BE2C (cell line): ENCODE measurements at regions not wholly inside any gene's neighbourhood (a gene's known extent, or its start where the extent isn't known, plus 50 kb on each side); places are given as distances from the start of the nearest gene placed in this dataset.

ENCODE experiments used
- DNase-seq: peaks from one replicate; pipeline ENCODE4 v3.0.0-alpha.2; 2020
- H3K27me3 ChIP-seq: fragments of 250-450 bp; sonication (Bioruptor Pico); 2 replicates; pipeline ENCODE4 v1.5.1; 2020; ENCODE audit warnings: mild to moderate bottlenecking
- H3K36me3 ChIP-seq: fragments of 250-450 bp; sonication (Bioruptor Pico); 2 replicates; pipeline ENCODE4 v1.5.1; 2020; ENCODE audit warnings: mild to moderate bottlenecking
- H3K4me1 ChIP-seq: fragments of 250-450 bp; sonication (Bioruptor Pico); 2 replicates; pipeline ENCODE4 v1.5.1; 2020
- H3K4me3 ChIP-seq: 2 replicates; pipeline ENCODE4 v1.5.1; 2011; ENCODE audit warnings: low read depth, low read length
- H3K9me3 ChIP-seq: fragments of 250-450 bp; sonication (Bioruptor Pico); 2 replicates; pipeline ENCODE4 v1.5.1; 2020
- CTCF ChIP-seq: IDR thresholded peaks from 2 replicates; pipeline ENCODE4 v1.5.1; 2012; ENCODE audit warnings: mild to moderate bottlenecking, low read depth, low read length

GRCh38 chr6:78580923-78581322 is 286.4 kb upstream of the IRAK1BP1 start:
- Histone ChIP-seq H3K4me3 (no peak overlapping the region), H3K27me3 (no peaks in the 10 kb centered on the region), H3K9me3 (no peaks in the 10 kb centered on the region), H3K4me1 (no peaks in the 10 kb centered on the region), H3K36me3 (no peaks in the 10 kb centered on the region)
- no peak for DNase-seq
- TF ChIP-seq CTCF = no peak

GRCh38 chr6:78583079-78583478 is 284.3 kb upstream of the IRAK1BP1 start:
- no peak for TF ChIP-seq CTCF
- H3K9me3 ChIP-seq = no peaks in the 10 kb centered on the region

DNA sequence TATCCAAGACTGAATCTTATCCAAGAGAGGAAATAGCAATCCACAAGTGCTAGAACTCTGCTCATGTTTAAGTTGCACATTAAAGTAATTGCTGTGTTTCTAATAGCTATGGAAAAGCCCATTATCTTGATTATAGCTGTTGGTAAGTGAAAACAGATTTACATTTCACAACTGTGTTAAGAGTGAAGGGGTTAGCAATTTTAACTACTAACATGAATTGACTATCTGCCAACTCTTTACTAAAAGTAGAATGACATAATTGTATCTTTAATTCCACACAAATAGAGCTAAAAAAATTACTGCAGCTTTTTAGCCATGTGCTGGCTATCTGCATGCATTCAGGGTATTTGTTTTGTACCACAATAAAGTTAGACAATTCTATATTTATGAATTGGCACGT is 277.9 kb upstream of the IRAK1BP1 start:
- no peak for DNase-seq
- Histone ChIP-seq H3K9me3 (no peaks in the 10 kb centered on the region), H3K27me3 (no peaks in the 10 kb centered on the region), H3K4me3 (no peak overlapping the region), H3K36me3 (no peaks in the 10 kb centered on the region), H3K4me1 (no peaks in the 10 kb centered on the region)
- no peak for TF ChIP-seq CTCF

More at GRCh38 chr6:78583079-78583478, 284.3 kb upstream of the IRAK1BP1 start:
- H3K4me3 ChIP-seq = no peak overlapping the region
- no peaks in the 10 kb centered on the region for H3K27me3 ChIP-seq
- H3K36me3 ChIP-seq = no peaks in the 10 kb centered on the region
- H3K4me1 ChIP-seq = no peaks in the 10 kb centered on the region
- no peak for DNase-seq

DNA sequence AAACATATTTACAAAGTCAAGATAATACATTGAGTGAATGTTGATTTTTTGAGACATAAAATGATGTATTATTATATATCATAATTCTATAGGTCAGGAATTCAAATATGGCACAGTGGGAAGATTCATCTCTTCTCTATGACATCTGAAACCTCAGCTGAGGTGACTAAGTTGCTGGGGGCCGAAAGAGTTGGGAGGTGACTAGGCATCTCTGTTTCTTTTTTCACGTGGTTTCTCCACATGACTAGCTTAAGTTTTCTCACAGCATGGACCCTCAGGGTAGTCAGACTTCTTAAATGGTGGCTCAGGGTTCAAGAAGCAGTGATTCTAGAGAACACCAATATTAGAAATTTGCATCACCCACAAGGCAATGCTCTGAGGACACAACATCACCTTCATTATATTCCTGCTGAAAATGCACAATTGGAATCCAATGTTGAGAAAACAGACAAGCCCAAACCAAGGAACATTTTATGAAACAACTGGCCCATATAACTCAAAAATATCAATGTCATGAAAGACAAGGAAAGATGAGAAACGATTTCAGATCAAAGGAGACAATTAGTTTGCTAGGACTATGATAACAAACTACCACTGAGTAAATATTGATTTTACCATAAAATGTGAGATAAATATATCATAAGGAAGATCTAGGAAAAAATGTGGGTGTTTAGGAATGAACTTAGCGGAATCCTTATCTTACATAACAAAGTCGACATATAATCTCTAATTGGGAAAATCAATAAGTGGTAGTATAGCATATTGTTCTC is 273.3 kb upstream of the IRAK1BP1 start:
- Histone ChIP-seq H3K4me3 (no peak overlapping the region), H3K4me1 (no peaks in the 10 kb centered on the region), H3K27me3 (no peaks in the 10 kb centered on the region), H3K36me3 (no peaks in the 10 kb centered on the region), H3K9me3 (no peaks in the 10 kb centered on the region)
- DNase-seq = no peak
- TF ChIP-seq CTCF = no peak

DNA sequence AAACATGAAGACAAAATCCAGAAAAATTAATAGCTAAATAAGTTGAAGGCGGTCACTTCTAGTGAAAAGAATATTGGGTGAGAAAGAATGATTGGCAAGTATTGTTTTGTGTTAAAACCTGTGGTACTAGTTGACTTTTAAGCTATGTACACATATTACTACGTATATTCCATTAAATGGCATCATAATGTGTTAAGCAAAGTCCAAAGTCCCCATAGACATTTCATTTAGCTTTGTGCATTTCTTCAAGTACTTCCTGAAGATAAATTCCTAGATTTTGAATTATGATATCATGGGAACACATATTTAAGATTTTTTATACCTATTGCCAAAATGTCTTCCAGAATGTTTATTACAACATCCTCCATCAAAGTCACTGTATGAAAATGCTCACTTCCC is 272.7 kb upstream of the IRAK1BP1 start:
- H3K4me3 ChIP-seq = no peak overlapping the region
- no peak for TF ChIP-seq CTCF
- H3K27me3 ChIP-seq = no peaks in the 10 kb centered on the region
- no peaks in the 10 kb centered on the region for H3K9me3 ChIP-seq
- DNase-seq = no peak
- H3K36me3 ChIP-seq = no peaks in the 10 kb centered on the region
- H3K4me1 ChIP-seq = no peaks in the 10 kb centered on the region

GRCh38 chr6:78597966-78598365 is 269.4 kb upstream of the IRAK1BP1 start:
- H3K36me3 ChIP-seq = no peaks in the 10 kb centered on the region
- H3K27me3 ChIP-seq = no peaks in the 10 kb centered on the region
- DNase-seq = no peak
- no peaks in the 10 kb centered on the region for H3K9me3 ChIP-seq
- no peaks in the 10 kb centered on the region for H3K4me1 ChIP-seq
- no peak overlapping the region for H3K4me3 ChIP-seq
- TF ChIP-seq CTCF = no peak
